ENCODE measurements at regions not wholly inside any gene's neighbourhood (a gene's known extent, or its start where the extent isn't known, plus 50 kb on each side); places are given as distances from the start of the nearest gene placed in this dataset.
"Not testable (repeated sequence)": the region's sequence is repeated elsewhere in the genome, so short reads cannot be mapped to it uniquely, and the experiment has no call there.

- TF ChIP-seq EZH2 (IDR thresholded peaks at IDR 0.05; ENCODE audit: borderline replicate concordance, insufficient read depth, low read depth, low read length, poor library complexity, severe bottlenecking): not testable (repeated sequence)
- TF ChIP-seq, protein P1, sequence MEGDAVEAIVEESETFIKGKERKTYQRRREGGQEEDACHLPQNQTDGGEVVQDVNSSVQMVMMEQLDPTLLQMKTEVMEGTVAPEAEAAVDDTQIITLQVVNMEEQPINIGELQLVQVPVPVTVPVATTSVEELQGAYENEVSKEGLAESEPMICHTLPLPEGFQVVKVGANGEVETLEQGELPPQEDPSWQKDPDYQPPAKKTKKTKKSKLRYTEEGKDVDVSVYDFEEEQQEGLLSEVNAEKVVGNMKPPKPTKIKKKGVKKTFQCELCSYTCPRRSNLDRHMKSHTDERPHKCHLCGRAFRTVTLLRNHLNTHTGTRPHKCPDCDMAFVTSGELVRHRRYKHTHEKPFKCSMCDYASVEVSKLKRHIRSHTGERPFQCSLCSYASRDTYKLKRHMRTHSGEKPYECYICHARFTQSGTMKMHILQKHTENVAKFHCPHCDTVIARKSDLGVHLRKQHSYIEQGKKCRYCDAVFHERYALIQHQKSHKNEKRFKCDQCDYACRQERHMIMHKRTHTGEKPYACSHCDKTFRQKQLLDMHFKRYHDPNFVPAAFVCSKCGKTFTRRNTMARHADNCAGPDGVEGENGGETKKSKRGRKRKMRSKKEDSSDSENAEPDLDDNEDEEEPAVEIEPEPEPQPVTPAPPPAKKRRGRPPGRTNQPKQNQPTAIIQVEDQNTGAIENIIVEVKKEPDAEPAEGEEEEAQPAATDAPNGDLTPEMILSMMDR (IDR thresholded peaks at IDR 0.05): not testable (repeated sequence)
These were observed 183.9 kb upstream of the IRF2BP2 start for GRCh38 chr1:234793924-234794323.
